OCI-LY1 (cell line): ENCODE measurements at regions not wholly inside any gene's neighbourhood (a gene's known extent, or its start where the extent isn't known, plus 50 kb on each side); places are given as distances from the start of the nearest gene placed in this dataset.

Source experiments
- CTCF ChIP-seq: fragments of 200-600 bp; sonication (generic), shearing (Covaris generic); IDR thresholded peaks from 2 replicates; pipeline ENCODE4 v1.5.1; 2017; ENCODE audit warnings: mild to moderate bottlenecking, antibody characterized with exemption, low read length, moderate library complexity, mixed read lengths
- EZH2 ChIP-seq: fragments of 200-600 bp; sonication (generic), shearing (Covaris generic); IDR thresholded peaks from 2 replicates; pipeline ENCODE4 v1.8.0; 2017; ENCODE audit warnings: borderline replicate concordance, mixed run types, mild to moderate bottlenecking, antibody characterized with exemption, low read length, moderate library complexity, mixed read lengths

- TF ChIP-seq CTCF (no peak), EZH2 (no peak)
These were observed 73.9 kb upstream of the IRF2 start for GRCh38 chr4:184548316-184548647.
